ENCODE measurements at regions not wholly inside any gene's neighbourhood (a gene's known extent, or its start where the extent isn't known, plus 50 kb on each side); places are given as distances from the start of the nearest gene placed in this dataset.
"Not testable (repeated sequence)": the region's sequence is repeated elsewhere in the genome, so short reads cannot be mapped to it uniquely, and the experiment has no call there.

DNA sequence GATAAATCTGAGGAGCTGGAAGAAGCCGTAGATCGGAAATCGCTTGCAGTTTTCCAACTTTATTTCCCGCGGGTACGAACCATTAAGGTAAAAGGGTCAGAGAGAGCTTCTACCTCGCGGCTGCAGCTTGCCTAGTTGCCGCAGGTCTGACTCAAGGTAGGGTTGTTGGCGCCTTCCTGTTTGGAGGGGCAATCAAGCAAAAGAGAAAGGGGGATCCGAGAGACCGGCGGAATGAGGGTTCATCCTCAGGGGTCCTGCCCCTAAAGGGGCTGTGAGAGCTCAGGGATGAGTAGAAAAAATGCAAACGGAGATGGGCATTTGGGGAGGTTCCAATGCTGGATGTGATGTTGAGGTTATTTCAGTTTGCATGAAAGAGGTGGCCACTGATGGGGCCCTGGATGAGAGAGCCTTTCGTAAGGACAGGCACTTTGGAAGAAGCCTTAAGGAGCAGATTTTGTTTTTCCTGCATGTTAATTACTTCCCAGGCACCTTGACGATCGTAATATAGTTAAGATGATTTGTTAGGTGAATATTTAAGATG, 265.4 kb downstream of the CGGBP1 start:
- no peak for DNase-seq (ENCODE audit: low spot score)

DNA sequence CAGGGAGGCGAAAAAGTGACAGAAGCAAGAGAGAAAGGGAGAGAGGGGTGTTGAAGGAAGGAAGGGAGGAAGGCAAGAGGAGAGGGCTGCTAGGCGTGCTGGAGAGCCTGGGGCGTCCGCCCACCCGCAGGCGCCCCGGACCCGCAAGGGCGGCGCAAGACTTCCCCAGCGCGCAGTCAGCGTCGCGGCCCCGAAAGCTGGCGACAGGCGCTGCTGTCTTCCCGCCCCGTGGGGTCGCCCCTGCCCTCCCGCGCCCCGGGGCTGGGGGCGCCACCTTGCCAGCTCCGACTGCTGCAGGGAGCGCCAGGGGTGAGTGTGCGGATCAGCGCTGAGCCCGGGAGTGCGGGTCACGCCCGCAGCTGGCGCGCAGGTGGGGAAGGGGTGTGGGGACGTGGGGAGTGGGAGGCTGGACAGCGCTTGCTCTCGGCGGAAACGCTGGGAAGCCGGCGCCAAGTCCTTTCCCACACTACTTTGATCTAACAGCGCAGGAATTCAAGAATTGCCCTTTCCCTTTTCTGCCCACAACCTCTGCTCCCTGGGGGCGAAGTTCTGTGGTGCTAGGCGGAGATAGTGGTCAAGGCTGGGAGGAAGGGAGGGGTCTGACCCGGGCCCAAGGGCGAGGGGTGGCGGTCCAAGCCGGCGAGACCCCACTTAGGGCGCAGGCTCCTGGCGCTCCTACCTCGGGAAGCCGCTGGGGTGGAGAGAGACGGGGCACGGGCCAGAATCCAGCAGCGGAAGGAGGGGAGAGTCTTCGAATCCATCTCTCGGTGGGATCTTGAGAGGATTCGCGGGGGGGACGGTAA, 266.1 kb downstream of the CGGBP1 start, which contains the start of gene HTR1F:
TSS of gene HTR1F (plus strand) at position 173 of the 803 bp plus-strand sequence.
- no peak for DNase-seq (ENCODE audit: low spot score)

DNA sequence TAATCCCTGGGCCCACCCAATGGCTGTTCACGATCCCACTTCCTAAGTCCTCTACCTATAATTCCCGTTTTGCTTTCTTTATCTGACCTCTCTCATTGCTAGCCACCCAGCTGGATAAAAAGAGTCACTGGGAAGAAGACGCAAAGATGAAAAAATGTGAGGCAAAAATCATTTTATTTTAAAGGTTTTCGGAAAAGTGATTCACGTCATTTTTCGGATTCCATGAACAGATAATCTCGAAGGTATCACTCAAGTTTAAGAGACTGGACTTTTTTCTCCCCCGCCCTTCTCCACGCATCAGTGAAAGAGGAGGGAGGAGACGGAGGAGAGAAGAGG, 266.6 kb downstream of the CGGBP1 start:
- DNase-seq (ENCODE audit: low spot score) = no peak

DNA sequence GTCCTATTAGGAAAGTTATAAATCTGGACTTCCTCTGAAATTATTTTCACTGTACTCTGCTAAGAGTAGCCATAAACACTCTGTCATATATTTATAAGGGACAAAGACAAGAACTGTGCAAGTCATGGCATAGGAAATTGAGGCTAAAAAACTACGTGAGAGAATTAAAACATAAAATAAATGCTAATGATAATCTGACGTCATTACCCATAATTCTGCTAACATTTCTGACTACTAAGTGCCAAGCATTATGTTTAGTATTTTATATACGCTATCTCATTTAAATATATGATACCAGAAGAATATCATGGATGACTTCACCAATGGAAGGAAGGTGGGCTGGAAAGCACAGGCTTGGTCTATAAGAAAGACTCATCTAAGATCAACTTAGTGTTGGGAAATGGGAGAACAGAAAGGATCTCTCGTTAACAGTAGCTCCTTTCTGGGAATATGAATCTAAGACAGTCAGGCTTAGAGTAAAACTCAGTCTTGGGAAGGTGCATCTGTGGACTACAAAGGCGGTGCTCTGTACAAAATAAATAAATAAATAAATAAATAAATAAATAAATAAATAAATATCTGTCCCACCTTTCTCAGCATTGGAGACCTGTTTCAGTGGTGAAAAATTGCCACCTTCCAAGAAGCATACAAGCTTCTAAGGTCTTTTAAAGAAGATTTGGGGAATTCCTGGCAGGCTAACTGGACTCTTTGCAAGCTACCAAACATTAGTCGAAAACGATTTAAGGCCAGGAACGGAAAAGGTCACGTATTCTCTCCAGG, 267.4 kb downstream of the CGGBP1 start:
- no peak for DNase-seq (ENCODE audit: low spot score)

DNA sequence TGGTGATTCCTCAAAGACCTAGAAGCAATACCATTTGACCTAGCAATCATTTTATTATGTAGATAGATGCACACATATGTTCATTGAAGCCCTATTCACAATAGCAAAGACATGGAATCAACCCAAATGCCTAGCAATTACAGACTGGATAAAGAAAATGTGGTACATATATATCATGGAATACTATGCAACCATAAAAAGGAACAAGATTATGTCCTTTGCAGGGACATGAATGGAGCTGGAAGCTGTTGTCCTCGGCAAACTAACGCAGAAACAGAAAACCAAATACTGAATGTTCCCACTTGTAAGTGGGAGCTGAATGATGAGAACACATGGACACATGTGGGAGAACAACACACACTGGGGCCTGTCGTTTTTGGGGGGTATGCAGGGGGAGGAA, 269.8 kb downstream of the CGGBP1 start:
- not testable (repeated sequence) for DNase-seq (ENCODE audit: low spot score)

DNA sequence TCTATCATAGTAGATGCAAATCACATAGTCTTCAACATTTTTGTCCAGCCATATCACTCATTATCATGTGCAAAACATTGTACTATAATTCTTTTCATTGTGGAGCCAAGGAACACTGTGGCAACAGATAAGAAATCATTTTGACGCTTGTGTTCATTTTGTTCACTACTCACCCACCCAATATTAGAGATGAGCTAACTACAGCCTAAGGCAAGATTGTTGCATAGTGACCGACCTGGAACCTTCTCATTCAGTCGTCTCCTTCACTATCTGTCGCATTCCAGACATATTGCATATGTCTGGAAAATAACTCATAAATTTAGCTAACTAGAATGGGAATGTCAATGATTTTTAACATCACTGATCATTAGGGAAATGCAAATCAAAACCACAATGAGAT, 270.3 kb downstream of the CGGBP1 start:
- no peak for DNase-seq (ENCODE audit: low spot score)

DNA sequence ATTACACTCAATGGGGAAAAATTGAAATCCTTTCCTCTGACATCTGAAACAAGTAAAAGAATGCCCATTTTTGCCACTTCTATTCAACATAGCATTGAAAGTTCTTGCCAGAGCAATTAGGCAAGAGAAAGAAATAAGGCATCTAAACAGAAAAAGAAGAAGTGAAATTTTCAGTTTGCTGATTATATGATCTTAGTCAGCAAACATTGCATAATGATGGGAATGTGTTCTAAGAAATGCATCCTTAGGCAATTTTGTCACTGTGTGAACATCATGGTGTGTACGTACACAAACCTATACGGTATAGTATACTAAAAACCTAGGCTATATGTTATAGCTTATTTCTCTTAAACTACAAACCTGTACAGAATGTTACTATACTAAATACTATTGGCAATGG, 278.0 kb downstream of the CGGBP1 start:
- DNase-seq (ENCODE audit: low spot score) = no peak

DNA sequence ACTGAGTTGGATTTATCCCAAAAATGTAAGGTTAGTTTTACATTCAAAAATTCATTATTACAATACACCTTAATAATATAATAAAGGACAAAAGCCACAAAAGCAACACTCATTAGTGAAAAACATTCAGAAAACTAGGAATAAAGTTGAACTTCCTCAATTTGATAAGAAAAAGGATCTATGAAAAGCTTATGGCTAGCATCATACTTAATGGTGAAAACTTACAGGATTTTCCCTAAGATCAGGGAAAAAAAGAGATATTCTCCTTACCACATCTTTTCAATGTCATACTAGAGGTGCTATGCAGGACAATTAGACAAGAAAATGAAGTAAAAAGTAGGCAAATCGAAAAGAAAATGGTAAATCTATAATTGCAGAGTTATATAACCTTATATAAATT, 279.9 kb downstream of the CGGBP1 start:
- no peak for DNase-seq (ENCODE audit: low spot score)

DNA sequence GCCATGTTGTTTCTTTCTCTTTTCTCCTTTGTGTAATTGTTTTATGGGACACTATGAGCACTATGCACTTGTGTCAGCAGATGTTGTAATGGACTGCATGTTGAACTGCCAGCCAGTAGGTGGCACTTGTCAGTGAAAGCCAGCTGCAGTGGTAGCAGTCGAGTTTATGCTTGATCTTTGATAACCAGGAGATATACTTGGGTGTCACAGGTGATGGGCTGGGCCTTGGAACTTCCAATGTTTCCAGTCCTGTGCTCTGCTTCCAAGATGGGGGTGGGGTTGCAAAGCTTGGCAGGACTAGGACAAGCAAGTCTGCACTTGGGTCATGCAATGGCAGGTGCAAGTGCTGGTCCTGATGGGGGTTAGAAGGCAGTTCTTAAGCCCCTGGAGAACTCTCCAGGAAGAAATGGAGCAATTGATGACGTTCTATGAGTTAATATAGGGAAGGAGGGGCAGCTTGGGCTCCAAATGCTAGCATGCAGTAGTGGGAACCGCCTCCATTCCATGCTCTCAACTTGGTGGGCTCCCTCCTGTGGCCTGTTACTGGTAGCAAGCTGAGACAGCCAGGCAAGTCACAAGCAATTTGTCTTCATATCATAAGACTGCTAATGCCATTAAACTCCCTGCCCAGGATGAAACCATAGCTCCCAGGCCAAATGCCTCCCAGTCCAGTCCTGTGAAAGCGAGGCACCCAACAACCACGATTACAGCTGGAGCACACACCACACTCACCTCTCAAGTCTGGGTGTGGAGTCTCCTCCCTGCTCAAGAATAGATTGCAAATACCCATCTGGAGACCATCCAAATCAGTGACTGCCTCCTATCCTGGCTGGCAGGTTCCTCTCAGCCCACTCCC, 287.2 kb downstream of the CGGBP1 start:
- DNase-seq (ENCODE audit: low spot score) = no peak

DNA sequence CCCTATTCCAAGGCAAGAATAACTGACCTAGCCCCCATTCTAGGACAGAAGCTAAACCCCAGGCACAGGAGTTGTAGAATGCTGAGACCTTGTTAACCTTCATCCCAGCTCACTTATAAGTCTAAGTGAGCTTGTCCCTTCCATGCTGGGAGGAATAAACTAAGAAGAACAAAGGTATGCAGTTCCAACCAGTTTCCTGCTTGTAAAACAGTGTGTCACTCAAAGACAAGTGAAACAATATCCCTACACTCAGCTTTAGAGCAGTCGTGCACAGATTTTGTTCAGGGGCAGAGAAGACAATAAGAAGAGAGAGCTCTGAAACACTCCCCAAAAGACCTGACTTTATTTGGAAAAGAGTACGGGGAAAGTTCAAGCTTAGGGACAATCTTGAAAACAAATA, 292.1 kb downstream of the CGGBP1 start:
- no peak for DNase-seq (ENCODE audit: low spot score)

DNA sequence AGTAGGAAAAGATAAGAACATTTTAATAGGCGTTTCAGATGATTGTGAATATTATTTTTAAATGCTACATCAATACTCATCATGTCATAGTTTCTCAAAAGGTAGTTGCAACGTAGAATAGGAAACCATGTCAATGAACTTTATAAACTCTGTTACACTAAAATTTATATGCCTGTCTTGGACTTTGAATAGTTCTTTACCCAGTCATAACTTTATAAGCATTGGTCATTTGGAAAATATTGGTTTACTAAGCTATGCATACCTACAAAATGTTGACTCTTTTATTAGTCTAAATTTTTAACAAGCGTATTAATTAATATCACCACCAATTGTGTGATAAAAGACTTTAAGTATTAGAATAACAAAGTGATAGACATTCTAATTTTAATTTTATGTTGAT, 293.5 kb downstream of the CGGBP1 start:
- DNase-seq (ENCODE audit: low spot score) = no peak

DNA sequence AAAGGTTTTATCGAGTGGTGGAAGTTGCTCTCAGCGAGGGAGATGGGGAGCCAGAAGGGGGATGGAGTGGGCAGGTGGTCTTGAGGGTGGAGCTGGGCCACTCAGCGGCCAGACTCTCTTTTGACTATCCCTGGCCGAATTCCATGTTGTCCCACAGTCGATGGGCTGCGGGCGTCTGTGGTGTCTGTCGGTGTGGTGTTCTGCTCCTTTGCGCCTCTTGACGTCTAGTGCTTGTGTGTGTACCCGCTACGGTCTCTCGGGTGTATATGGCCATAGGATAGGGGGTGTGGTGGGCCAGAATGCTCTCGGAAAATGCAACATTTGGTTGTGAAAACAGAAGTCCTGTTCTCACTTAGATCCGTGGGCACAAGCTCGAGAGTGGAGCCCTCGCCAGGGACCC, 297.0 kb downstream of the CGGBP1 start:
- no peak for DNase-seq (ENCODE audit: low spot score)

DNA sequence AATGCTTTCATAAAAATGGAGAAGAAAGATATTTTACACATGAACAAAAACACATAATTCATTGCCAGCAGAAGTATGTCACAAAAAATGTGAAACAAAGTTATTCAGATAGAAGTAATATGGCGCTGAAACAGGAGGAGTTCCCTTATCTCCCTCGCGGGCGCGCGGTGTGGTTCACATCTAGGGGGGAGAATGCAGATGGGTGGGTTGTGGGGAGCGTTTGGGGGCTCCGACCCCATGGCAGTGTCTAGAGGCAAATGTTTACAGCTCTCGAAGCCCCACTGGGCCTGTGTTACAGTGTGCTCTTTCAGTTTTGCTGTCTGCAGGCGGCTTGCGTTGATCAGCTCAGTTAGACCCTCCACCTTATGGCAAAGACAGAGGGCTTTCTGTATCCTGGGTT, 297.5 kb downstream of the CGGBP1 start:
- no peak for DNase-seq (ENCODE audit: low spot score)

DNA sequence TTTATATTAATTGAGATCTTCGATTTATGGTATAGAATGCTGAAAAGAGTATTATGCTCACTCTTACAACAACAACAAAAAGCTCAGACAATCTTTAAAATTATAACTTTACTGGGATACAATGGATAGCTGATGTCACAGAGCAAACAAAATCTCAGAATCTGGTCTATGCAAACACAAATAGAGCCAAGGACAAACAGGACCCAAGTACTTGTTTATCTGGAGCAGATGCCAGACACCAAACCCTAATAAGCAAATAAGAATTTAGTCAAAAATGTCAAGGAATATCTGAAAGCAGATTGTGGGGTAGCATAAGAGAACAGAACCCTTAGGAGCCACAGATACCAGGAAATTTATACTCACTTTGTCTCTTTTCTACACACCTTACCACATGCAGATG, 302.2 kb downstream of the CGGBP1 start:
- DNase-seq (ENCODE audit: low spot score) = no peak

DNA sequence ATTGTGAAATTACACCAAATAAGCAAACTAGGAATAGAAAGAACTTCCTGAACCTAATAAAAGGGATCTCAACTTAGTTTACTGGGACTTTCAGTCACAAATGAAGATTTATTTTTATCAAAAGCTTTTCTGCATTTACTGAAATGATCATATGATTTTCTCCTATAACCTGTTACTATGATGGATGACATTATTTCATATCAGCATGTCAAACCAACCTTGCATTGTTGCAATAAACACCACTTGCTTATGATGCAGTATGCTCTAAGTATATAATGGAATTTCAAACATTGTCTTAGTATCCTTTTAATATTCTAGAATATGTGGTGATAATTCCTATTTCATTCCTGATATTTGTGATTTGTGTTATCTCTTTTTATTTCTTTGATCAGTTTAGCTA, 303.0 kb downstream of the CGGBP1 start:
- DNase-seq (ENCODE audit: low spot score) = no peak

DNA sequence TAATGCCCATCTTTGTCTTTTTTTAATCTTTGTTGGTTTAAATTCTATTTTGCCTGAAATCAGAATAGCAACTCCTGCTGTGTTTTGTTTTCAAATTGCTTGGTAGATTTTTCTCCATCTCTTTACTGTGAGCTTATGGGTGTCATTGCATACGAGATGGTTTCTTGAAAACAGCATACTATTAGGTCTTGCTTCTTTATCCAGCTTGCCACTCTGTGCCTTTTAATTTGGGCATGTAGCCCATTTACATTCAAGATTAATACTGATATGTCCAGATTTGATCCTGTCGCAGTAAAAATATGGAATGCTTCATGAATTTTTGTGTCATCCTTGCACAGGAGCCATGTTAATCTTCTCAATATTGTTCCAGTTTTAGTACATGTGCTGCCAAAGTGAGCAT, 316.6 kb downstream of the CGGBP1 start:
- DNase-seq (ENCODE audit: low spot score) = no peak

DNA sequence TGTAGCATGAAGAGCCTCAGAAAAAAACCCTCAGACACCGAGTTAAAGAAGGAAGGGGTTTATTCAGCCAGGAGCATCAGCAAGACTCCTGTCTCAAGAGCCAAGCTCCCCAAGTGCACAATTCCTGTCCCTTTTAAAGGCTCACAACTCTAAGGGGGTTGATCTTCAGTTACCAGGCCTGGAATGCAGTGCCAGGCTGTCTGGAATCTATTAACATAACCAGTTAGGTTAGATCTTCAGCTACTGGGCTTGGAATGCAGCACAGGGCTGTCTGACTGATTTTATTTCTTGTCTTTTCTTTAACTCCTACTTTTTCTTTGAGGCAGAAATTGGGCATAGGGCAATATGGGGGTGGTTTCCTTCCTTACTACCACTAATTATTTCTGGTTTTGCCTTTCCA, 317.9 kb downstream of the CGGBP1 start:
- DNase-seq (ENCODE audit: low spot score) = not testable (repeated sequence)

DNA sequence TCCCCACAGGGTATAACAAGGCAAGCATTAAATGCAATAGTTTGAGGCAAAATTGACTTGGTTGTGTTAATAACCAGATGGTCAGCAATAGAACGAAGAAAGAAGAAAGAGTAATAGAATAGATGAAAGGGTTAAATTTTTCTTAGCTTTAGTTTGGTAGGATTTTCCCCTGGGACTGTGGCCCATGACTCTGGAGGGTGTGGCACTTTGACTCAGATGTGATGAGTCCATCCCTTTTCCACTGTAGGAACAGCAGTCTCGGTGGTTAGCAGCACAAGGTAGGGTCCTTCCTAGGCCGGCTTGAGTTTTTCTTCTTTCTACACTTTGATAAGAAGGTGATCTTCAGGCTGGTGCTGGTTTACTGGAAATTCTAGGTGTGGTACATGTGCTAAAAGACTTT, 321.0 kb downstream of the CGGBP1 start:
- not testable (repeated sequence) for DNase-seq (ENCODE audit: low spot score)

DNA sequence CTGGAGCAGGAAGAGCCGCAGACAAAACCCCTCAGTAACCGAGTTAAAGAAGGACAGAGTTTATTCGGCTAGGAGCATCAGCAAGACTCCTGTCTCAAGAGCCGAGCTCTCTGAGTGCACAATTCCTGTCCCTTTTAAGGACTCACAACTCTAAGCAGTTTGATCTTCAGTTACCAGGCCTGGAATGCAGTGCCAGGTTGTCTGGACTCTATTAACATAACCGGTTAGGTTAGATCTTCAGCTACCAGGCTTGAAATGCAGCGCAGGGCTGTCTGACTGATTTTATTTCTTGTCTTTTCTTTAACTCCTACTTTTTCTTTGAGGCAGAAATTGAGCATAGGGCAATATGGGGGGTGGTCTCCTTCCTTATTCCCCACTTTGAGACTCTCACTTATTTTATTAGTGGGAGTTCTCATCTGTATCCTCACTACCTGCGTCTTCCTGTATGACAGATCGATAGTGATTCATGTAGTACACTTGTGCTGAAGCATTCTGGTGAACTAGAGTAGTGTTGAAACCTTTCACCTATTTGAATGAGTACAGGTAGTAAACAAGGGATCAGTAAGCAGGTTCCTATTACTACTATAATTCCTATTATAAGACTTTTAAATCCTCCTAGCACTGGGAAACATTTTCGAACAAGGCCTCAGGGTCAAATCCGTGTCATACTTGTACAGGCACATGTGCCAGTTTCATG, 325.0 kb downstream of the CGGBP1 start:
- no peak for DNase-seq (ENCODE audit: low spot score)

DNA sequence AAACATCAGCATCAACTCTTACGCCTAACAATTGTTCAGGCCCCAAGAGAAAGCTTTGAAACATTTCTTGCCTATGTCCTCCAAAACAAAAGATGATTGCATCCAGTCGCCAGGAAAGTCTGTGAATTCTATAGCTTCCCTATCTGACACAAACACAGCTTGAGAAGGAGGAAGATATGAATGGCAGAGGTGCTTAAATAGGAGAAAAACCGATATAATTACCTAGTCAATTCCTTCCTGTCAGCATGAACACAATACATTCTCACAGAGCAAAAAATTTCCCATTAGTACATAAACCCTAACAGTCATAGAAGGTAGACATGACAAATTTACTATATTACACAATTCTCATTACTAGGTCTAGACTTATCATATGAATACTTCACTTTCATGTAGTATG, 326.5 kb downstream of the CGGBP1 start:
- no peak for DNase-seq (ENCODE audit: low spot score)

DNA sequence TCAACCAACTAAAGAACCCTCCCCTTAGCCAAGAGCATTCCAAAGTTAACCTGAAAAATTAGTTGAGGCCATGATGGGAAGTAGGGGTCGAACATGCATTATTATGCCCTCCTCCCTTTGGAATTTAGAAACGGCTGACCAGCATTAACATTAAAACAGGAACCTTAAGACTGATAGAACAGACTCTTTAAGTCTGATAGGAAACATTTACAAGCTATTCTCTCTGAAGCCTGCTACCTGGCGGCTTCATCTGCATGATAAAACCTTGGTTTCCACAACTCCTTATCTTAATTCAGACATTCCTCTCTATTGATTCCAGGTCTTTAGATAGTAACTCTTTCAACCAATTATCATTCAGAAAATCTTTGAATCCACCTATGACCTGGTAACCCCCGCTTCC, 331.0 kb downstream of the CGGBP1 start:
- no peak for DNase-seq (ENCODE audit: low spot score)

DNA sequence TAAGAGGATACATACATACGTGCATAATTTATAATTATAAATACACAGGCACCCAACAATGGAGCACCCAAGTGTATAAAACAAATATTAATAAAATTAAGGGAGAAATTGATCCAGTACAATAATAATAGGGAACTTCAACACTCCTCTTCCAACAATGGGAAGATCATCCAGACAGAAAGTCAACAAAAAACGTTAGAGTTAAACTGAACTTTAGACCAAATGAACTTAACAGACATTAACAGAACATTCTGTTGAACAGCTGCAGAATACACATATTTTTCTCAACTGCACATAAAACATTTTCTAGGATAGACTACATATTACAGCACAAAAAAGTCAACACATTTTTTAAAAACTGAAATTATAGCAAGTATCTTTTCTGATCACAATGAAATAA, 339.7 kb downstream of the CGGBP1 start:
- DNase-seq (ENCODE audit: low spot score) = no peak

All from putamen (tissue), 1 donor.